Gastroesophageal sphincter (tissue), 3 donors: ENCODE measurements at regions not wholly inside any gene's neighbourhood (a gene's known extent, or its start where the extent isn't known, plus 50 kb on each side); places are given as distances from the start of the nearest gene placed in this dataset.

Source experiments
- CTCF ChIP-seq, 4 experiments: fragments of 200-600 bp in 2 of 4; fragments of 450-650 bp in 2 of 4; sonication (generic) in 1 of 4; IDR thresholded peaks; one replicate each; pipeline ENCODE4 v1.5.1; 2017 to 2019; ENCODE audit warnings: antibody characterized with exemption in 4 of 4, mild to moderate bottlenecking in 2 of 4, moderate library complexity in 2 of 4
- EP300 ChIP-seq: sonication (generic); formaldehyde crosslinking; IDR thresholded peaks from one replicate; pipeline ENCODE4 v1.6.1; 2017; ENCODE audit warnings: antibody characterized with exemption, mild to moderate bottlenecking
- POLR2AphosphoS5 ChIP-seq: sonication (generic); formaldehyde crosslinking; IDR thresholded peaks from one replicate; pipeline ENCODE4 v1.6.1; 2017; ENCODE audit warnings: antibody characterized with exemption

- no peak for TF ChIP-seq CTCF (IDR thresholded peaks at IDR 0.05)
- no peak for TF ChIP-seq EP300
- no peak for TF ChIP-seq POLR2AphosphoS5
Measured at GRCh38 chr6:9593554-9593953, 821.3 kb downstream of the TFAP2A start.
